ENCODE measurements at regions not wholly inside any gene's neighbourhood (a gene's known extent, or its start where the extent isn't known, plus 50 kb on each side); places are given as distances from the start of the nearest gene placed in this dataset.
"Not testable (repeated sequence)": the region's sequence is repeated elsewhere in the genome, so short reads cannot be mapped to it uniquely, and the experiment has no call there.

DNA sequence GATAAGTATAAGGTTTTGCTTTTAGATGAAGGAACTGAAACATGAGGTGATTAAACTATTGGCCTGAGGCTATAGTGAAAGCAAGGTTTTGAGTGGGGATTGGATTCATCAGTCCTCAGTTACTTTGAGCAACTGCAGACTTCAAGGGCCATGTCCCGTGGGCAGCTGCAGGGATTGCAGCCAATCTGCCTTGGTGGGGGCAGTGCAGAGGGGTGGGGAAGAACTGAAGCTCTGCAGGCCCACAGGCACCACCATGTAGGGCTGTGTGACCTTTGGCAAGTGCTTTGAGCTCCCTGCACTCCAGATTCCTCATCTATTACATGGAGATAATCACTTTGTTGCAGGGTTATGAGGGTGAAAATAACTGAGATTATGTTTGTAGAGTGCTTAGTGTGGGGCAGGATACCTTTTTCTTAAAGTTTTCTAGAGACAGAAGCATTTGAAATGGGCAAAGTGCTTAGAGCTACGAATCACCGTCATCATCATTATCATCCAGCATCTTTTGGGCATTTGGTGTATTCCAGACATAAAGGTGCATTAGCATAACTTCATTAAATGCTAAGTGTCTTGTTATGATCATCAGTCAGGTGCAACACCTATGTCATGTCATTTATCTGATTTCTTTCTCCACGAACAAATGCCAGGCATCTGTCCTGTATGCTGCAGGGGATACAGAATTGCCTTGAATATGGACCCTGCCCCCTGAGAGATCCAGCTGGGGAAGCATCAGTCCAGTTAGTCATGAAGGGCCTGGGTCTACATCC, 72.1 kb upstream of the TENM4 start:
- no peak overlapping the region for H3K4me3 ChIP-seq (ENCODE audit: low read depth in 1 of 2, low read length in 2 of 2)
- no peak overlapping the region for H3K9ac ChIP-seq (ENCODE audit: low read length)
- H3K36me3 ChIP-seq (ENCODE audit: insufficient read depth, low read length), result no peaks in the 10 kb centered on the region
- peaks cover 18% of the 10 kb centered on the region for H3K4me1 ChIP-seq (ENCODE audit: insufficient read depth, low read length)
- no peak overlapping the region for H3K27ac ChIP-seq (ENCODE audit: low read depth, low read length)
- H3K9me3 ChIP-seq (ENCODE audit: low read length), result no peaks in the 10 kb centered on the region
- H3K27me3 ChIP-seq (ENCODE audit: control insufficient read depth in 1 of 2, insufficient read depth in 2 of 2, low read length in 2 of 2), result no peaks in the 10 kb centered on the region

DNA sequence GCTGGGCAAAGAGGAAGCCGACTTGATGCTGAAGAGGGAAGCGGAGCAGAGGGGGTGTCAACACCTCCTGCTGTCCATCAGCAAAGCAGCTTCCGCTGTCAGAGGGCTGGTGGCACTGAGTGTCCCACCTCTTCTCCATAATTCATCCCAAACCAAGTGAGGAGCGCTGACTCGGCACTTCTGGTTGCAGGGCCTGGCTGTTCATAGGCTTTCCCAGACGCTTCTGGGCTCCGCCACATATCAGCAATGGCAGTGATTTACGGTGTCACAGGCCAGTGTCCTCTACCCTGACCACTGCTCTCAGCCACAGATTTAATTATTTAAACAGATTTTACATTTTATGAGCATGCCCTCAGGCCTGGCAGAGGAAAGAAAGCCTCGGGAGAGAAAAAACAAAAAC, 70.1 kb upstream of the TENM4 start:
- no peak overlapping the region for H3K27ac ChIP-seq (ENCODE audit: low read depth, low read length)
- H3K36me3 ChIP-seq (ENCODE audit: insufficient read depth, low read length), result no peaks in the 10 kb centered on the region
- H3K9me3 ChIP-seq (ENCODE audit: low read length), result no peaks in the 10 kb centered on the region
- H3K4me1 ChIP-seq (ENCODE audit: insufficient read depth, low read length), result peaks cover 18% of the 10 kb centered on the region
- no peak overlapping the region for H3K9ac ChIP-seq (ENCODE audit: low read length)
- H3K27me3 ChIP-seq (ENCODE audit: control insufficient read depth in 1 of 2, insufficient read depth in 2 of 2, low read length in 2 of 2), result no peaks in the 10 kb centered on the region
- H3K4me3 ChIP-seq (ENCODE audit: low read depth in 1 of 2, low read length in 2 of 2), result no peak overlapping the region

DNA sequence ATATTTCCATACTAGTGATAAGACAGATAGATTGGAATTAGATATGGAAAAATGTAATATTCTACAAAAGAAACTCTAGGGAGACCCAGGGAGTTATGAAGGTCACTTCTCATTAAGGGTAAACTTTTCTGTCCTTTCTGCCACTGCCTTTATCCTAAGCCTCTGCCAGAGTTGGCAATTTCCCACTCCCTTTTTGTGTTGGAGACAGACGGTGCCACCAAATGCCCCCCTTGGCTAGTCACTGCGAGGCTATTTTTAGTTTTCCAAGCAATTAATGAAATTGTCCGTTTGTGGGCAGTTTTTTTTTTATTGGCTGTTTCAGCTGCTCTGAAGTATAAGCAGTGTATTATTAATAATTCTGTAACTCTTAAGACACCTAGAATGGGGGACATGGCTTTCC, 67.6 kb upstream of the TENM4 start:
- no peaks in the 10 kb centered on the region for H3K27me3 ChIP-seq (ENCODE audit: control insufficient read depth in 1 of 2, insufficient read depth in 2 of 2, low read length in 2 of 2)
- H3K27ac ChIP-seq (ENCODE audit: low read depth, low read length), result no peak overlapping the region
- H3K9me3 ChIP-seq (ENCODE audit: low read length), result no peaks in the 10 kb centered on the region
- peaks cover 22% of the 10 kb centered on the region for H3K4me1 ChIP-seq (ENCODE audit: insufficient read depth, low read length)
- no peaks in the 10 kb centered on the region for H3K36me3 ChIP-seq (ENCODE audit: insufficient read depth, low read length)
- H3K4me3 ChIP-seq (ENCODE audit: low read depth in 1 of 2, low read length in 2 of 2), result no peak overlapping the region
- no peak overlapping the region for H3K9ac ChIP-seq (ENCODE audit: low read length)

DNA sequence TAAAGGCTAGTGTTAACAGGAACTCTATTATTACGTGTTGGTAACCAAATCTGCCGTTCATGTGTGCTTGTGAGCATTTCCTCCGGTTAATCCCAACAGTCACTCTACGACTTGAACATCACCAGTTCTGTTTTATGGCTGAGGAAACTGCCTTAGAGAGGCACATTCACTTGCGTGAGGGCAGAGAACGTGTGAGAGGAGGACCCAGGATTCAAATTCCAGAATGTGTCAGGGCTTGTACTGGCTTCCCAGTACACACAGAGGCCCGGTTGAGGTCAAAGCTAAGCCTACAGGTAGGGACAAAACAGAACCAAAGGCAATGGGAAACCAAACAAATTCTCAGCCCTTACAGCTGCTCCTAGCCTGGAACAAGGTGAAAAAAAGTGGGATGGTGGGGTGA, 66.9 kb upstream of the TENM4 start:
- Histone ChIP-seq H3K4me3 (ENCODE audit: low read depth in 1 of 2, low read length in 2 of 2) (no peak overlapping the region), H3K27me3 (ENCODE audit: control insufficient read depth in 1 of 2, insufficient read depth in 2 of 2, low read length in 2 of 2) (no peaks in the 10 kb centered on the region), H3K9me3 (ENCODE audit: low read length) (no peaks in the 10 kb centered on the region), H3K9ac (ENCODE audit: low read length) (no peak overlapping the region), H3K4me1 (ENCODE audit: insufficient read depth, low read length) (peaks cover 22% of the 10 kb centered on the region), H3K27ac (ENCODE audit: low read depth, low read length) (no peak overlapping the region), H3K36me3 (ENCODE audit: insufficient read depth, low read length) (no peaks in the 10 kb centered on the region)

DNA sequence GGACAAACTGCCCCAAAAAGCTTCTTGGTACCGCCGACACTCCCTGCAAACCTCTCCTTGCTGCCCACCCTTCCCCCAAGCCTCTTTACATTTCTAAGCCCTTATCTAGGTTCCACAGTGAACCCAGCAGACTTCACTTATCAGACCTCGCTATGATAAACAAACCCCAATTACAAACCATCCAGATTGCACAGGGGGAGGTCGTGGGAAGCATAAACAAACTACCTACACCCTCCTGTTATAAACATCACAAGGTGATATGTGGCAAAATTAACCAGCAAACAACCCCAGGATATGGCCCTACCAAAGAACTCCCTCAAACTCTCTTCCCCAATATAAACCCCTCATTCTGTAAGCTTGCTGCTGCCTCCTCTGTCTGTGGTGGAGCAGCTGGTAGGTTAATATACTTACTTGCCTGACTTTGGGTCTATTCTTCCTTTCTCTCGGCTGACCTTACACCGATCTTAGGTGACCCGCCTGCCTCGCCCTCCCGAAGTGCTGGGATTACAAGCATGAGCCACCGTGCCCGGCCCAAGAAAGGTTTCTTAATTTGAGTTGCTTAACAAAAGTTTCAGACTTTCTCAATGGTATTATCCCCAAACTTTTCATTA, 66.0 kb upstream of the TENM4 start:
- H3K9me3 ChIP-seq (ENCODE audit: low read length), result no peaks in the 10 kb centered on the region
- H3K4me1 ChIP-seq (ENCODE audit: insufficient read depth, low read length), result peaks cover 15% of the 10 kb centered on the region
- no peak overlapping the region for H3K9ac ChIP-seq (ENCODE audit: low read length)
- no peak overlapping the region for H3K4me3 ChIP-seq (ENCODE audit: low read depth in 1 of 2, low read length in 2 of 2)
- H3K36me3 ChIP-seq (ENCODE audit: insufficient read depth, low read length), result no peaks in the 10 kb centered on the region
- H3K27me3 ChIP-seq (ENCODE audit: control insufficient read depth in 1 of 2, insufficient read depth in 2 of 2, low read length in 2 of 2), result no peaks in the 10 kb centered on the region
- H3K27ac ChIP-seq (ENCODE audit: low read depth, low read length), result no peak overlapping the region

DNA sequence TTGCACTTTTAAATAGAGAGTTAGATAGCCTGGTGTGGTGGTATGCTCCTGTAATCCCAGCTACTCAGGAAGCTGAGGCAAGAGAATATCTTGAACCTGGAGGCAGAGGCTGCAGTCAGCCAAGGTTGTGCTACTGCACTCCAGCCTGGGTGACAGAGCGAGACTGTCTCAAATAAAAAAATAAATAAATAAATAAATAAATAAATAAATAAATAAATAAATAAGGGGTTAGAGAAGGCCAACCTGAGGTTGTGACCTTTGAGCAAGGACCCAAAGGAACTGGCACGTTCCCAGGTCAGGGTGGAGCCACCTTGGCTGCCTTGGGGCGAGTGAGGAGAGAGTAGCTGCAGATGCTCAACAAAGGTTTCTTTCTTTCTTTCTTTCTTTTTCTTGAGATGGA, 65.3 kb upstream of the TENM4 start:
- Histone ChIP-seq H3K4me1 (ENCODE audit: insufficient read depth, low read length) (peaks cover 14% of the 10 kb centered on the region), H3K9ac (ENCODE audit: low read length) (no peak overlapping the region), H3K27ac (ENCODE audit: low read depth, low read length) (no peak overlapping the region), H3K9me3 (ENCODE audit: low read length) (no peaks in the 10 kb centered on the region), H3K4me3 (ENCODE audit: low read depth in 1 of 2, low read length in 2 of 2) (no peak overlapping the region), H3K27me3 (ENCODE audit: control insufficient read depth in 1 of 2, insufficient read depth in 2 of 2, low read length in 2 of 2) (no peaks in the 10 kb centered on the region), H3K36me3 (ENCODE audit: insufficient read depth, low read length) (no peaks in the 10 kb centered on the region)

DNA sequence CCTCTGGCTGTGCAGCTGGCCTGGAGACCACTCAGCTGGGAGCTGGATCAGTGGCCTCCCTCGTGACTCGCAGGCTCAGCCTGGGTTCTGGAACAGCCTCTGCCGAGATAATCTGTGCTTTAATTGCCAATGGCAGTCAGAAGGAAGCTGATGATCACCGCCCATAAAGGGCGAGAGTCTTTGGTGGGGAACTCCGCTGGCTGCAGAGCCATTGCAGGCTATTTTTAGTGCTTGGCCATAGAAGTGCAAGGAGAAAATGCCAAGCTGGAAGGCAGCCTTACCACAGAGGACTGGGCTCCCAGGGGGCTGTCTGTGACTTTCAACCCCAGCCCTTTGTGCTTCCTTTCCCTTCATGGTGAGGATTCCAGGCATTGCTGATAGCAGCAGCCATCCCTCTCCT, 62.2 kb upstream of the TENM4 start:
- peak overlapping the region in 1 of 2 donors; percentile 17 for H3K4me3 ChIP-seq (ENCODE audit: low read depth in 1 of 2, low read length in 2 of 2)
- H3K36me3 ChIP-seq (ENCODE audit: insufficient read depth, low read length), result no peaks in the 10 kb centered on the region
- H3K27ac ChIP-seq (ENCODE audit: low read depth, low read length), result no peak overlapping the region
- no peaks in the 10 kb centered on the region for H3K9me3 ChIP-seq (ENCODE audit: low read length)
- no peaks in the 10 kb centered on the region for H3K27me3 ChIP-seq (ENCODE audit: control insufficient read depth in 1 of 2, insufficient read depth in 2 of 2, low read length in 2 of 2)
- H3K4me1 ChIP-seq (ENCODE audit: insufficient read depth, low read length), result peaks cover 14% of the 10 kb centered on the region
- no peak overlapping the region for H3K9ac ChIP-seq (ENCODE audit: low read length)

DNA sequence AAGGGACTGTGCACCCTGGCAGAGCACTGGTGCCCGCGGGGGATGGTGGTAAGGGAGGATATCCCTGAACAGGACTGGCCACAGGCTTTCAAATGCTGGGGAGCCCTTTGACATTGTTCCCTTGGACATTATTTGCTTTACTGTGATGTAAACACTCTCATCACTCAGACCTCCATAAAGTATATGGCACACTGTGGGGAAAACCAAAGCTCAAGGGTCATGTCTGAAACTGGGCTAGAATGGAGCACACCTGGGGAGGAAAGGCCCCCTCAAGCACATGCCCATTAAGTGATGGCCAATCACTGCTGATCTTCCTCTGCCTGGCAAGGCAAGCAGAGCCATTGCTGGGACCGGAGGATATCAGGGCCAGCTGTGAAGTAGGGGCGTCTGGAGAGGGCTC, 60.9 kb upstream of the TENM4 start:
- Histone ChIP-seq H3K9ac (ENCODE audit: low read length) (no peak overlapping the region), H3K27me3 (ENCODE audit: control insufficient read depth in 1 of 2, insufficient read depth in 2 of 2, low read length in 2 of 2) (no peaks in the 10 kb centered on the region), H3K27ac (ENCODE audit: low read depth, low read length) (no peak overlapping the region), H3K9me3 (ENCODE audit: low read length) (no peaks in the 10 kb centered on the region), H3K4me1 (ENCODE audit: insufficient read depth, low read length) (peaks cover 14% of the 10 kb centered on the region), H3K4me3 (ENCODE audit: low read depth in 1 of 2, low read length in 2 of 2) (no peak overlapping the region), H3K36me3 (ENCODE audit: insufficient read depth, low read length) (no peaks in the 10 kb centered on the region)

DNA sequence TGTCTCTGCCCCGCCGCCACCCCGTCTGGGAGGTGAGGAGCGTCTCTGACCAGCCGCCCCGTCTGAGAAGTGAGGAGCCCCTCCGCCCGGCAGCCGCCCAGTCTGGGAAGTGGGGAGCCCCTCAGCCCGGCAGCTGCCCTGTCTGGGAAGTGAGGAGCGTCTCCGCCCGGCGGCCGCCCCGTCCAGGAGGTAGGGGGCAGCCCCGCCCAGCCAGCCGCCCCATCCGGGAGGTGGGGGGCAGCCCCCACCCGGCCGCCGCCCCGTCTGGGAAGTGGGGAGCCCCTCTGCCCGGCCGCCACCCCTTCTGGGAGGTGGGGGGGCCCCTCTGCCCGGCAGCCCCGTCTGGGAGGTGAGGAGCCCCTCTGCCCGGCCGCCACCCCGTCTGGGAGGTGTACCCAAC, 59.1 kb upstream of the TENM4 start:
- not testable (repeated sequence) for H3K9me3 ChIP-seq (ENCODE audit: low read length); H3K27me3 ChIP-seq (ENCODE audit: control insufficient read depth in 1 of 2, insufficient read depth in 2 of 2, low read length in 2 of 2)

DNA sequence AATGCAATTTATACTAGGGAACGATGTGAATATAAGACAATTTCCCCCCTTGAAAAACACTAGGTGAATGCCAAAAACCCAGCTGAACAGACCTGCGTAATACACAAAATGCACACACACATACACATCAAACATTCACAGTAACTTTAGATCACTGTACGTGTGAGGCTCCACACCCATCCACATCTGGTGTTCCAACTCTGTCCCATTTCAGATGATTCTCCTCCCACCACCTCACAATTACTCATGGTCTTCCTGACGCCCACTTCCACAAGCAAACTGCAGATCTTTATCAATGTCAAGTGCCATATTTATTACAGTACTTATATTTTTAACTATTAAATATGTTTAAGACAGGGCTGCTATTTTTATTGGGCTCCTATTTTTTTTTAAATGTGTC, 57.8 kb upstream of the TENM4 start:
- Histone ChIP-seq H3K4me1 (ENCODE audit: insufficient read depth, low read length) (peaks cover 14% of the 10 kb centered on the region), H3K27me3 (ENCODE audit: control insufficient read depth in 1 of 2, insufficient read depth in 2 of 2, low read length in 2 of 2) (no peaks in the 10 kb centered on the region), H3K4me3 (ENCODE audit: low read depth in 1 of 2, low read length in 2 of 2) (no peak overlapping the region), H3K9me3 (ENCODE audit: low read length) (no peaks in the 10 kb centered on the region), H3K9ac (ENCODE audit: low read length) (no peak overlapping the region), H3K27ac (ENCODE audit: low read depth, low read length) (no peak overlapping the region), H3K36me3 (ENCODE audit: insufficient read depth, low read length) (no peaks in the 10 kb centered on the region)

More for the DNA sequence above, 59.1 kb upstream of the TENM4 start:
- not testable (repeated sequence) for H3K36me3 ChIP-seq (ENCODE audit: insufficient read depth, low read length); H3K27ac ChIP-seq (ENCODE audit: low read depth, low read length); H3K4me3 ChIP-seq (ENCODE audit: low read depth in 1 of 2, low read length in 2 of 2); H3K9ac ChIP-seq (ENCODE audit: low read length)
- H3K4me1 ChIP-seq (ENCODE audit: insufficient read depth, low read length), result peaks cover 14% of the 10 kb centered on the region

DNA sequence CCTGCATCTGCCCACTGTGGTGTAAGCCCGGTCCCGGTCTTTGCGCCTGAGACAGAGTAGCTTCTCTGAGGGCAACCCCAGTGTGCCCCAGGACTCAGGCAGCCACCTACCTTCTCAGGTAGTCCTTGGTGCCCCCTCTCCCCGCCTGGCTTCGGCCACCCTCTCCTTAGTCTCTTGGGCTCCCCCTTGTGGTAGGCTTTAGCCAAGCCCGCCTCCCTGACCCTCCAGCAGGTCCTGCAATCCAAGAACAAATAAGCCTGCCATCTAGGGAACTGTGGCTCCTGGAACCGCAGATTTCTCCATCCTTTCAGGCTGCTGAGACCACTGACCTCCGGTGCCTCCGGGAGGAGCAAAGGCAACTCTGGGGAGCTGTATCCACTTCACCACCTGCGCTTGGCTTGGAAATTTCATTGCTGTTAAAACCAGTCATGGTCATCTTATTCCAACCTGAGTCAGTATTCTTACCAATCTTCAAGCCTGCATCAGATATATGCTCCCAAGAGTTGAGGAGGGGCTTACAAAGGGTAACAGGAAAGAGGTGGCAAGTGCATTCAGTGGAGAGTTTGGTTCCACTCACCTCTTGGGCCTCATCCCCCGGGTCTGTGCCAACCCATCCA, 52.8 kb upstream of the TENM4 start:
- H3K27ac ChIP-seq (ENCODE audit: low read depth, low read length), result no peak overlapping the region
- H3K27me3 ChIP-seq (ENCODE audit: control insufficient read depth in 1 of 2, insufficient read depth in 2 of 2, low read length in 2 of 2), result no peaks in the 10 kb centered on the region
- peaks cover 3% of the 10 kb centered on the region for H3K4me1 ChIP-seq (ENCODE audit: insufficient read depth, low read length)
- no peak overlapping the region for H3K4me3 ChIP-seq (ENCODE audit: low read depth in 1 of 2, low read length in 2 of 2)
- no peaks in the 10 kb centered on the region for H3K36me3 ChIP-seq (ENCODE audit: insufficient read depth, low read length)
- no peaks in the 10 kb centered on the region for H3K9me3 ChIP-seq (ENCODE audit: low read length)
- no peak overlapping the region for H3K9ac ChIP-seq (ENCODE audit: low read length)

DNA sequence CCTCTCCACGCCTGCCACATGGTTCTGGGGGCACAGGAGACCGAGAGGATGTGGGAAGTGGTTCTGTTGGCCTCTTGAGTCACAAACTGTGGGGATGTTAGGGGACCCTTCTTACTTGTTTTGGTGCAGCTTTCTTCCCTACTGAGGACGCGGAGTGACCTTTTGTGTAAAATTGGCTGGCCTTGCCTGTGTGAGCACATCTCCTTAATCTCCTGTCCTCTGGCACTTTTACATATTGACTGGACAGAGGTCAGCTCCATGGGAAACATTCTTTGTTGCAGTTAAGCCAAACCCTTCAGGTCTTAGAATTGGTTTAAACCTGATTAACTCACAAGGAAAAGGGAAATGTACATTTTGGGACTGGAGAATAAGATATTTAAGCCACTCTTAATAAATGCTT, 51.2 kb upstream of the TENM4 start:
- H3K9me3 ChIP-seq (ENCODE audit: low read length), result no peaks in the 10 kb centered on the region

More for the DNA sequence above, 51.2 kb upstream of the TENM4 start:
- peaks cover 3% of the 10 kb centered on the region for H3K4me1 ChIP-seq (ENCODE audit: insufficient read depth, low read length)
- H3K27ac ChIP-seq (ENCODE audit: low read depth, low read length), result no peak overlapping the region
- H3K4me3 ChIP-seq (ENCODE audit: low read depth in 1 of 2, low read length in 2 of 2), result no peak overlapping the region
- no peaks in the 10 kb centered on the region for H3K27me3 ChIP-seq (ENCODE audit: control insufficient read depth in 1 of 2, insufficient read depth in 2 of 2, low read length in 2 of 2)
- no peaks in the 10 kb centered on the region for H3K36me3 ChIP-seq (ENCODE audit: insufficient read depth, low read length)
- no peak overlapping the region for H3K9ac ChIP-seq (ENCODE audit: low read length)

Data from muscle layer of colon (tissue), 2 donors.